Type B pancreatic cell (in vitro differentiated cells): ENCODE measurements at regions not wholly inside any gene's neighbourhood (a gene's known extent, or its start where the extent isn't known, plus 50 kb on each side); places are given as distances from the start of the nearest gene placed in this dataset.

ENCODE experiments used
- DNase-seq: peaks from one replicate; pipeline ENCODE4 v3.0.0; 2021; ENCODE audit warnings: mixed read lengths; ENCODE audit not compliant: unreplicated experiment; ENCODE audit errors: extremely low spot score
- H3K27ac Mint-ChIP-seq: 2 replicates; pipeline ENCODE4 v1.8.0; 2021; ENCODE audit warnings: mild to moderate bottlenecking, mixed read lengths
- H3K27me3 Mint-ChIP-seq: 2 replicates; pipeline ENCODE4 v1.8.0; 2021; ENCODE audit warnings: mixed read lengths
- H3K36me3 Mint-ChIP-seq: 2 replicates; pipeline ENCODE4 v1.8.0; 2021; ENCODE audit warnings: mixed read lengths
- H3K4me1 Mint-ChIP-seq: one replicate; pipeline ENCODE4 v1.8.0; 2021; ENCODE audit warnings: mixed read lengths; ENCODE audit not compliant: unreplicated experiment
- H3K4me3 Mint-ChIP-seq: 2 replicates; pipeline ENCODE4 v1.8.0; 2021; ENCODE audit warnings: mild to moderate bottlenecking, mixed read lengths
- H3K9me3 Mint-ChIP-seq: 2 replicates; pipeline ENCODE4 v1.8.0; 2021; ENCODE audit warnings: mixed read lengths
- CTCF ChIP-seq: fragments of 200-600 bp; sonication (generic); conservative IDR thresholded peaks from 2 replicates; pipeline ENCODE4 v1.5.0; 2021; ENCODE audit warnings: antibody characterized with exemption, mild to moderate bottlenecking

DNA sequence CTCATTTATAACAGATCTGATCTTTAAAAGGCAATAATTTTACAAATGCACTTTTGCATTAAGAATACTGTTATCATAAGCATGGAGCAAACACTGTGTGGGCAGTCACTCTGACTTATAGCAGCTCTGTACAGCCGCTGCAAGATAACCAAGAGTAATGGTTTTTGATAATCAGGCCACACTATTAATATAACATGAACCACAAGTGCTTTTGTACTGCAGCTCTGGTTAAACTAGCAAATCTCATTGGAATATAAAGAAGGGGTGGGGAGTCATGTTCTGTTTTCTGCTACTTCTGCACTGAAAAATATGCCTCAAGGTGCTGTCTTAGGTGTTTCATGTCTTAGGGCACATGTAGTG, 357.4 kb downstream of the LMO4 start:
- no peak for TF ChIP-seq CTCF
- Mint-ChIP-seq H3K27ac (no peak overlapping the region), H3K4me1 (peaks cover 40% of the 10 kb centered on the region), H3K36me3 (no peaks in the 10 kb centered on the region), H3K4me3 (no peak overlapping the region), H3K27me3 (no peaks in the 10 kb centered on the region), H3K9me3 (peaks cover 4% of the 10 kb centered on the region)
- DNase-seq = no peak

GRCh38 chr1:87686671-87687070, 358.0 kb downstream of the LMO4 start:
- Mint-ChIP-seq H3K9me3 (peaks cover 4% of the 10 kb centered on the region), H3K27me3 (no peaks in the 10 kb centered on the region), H3K27ac (no peak overlapping the region), H3K4me1 (peaks cover 40% of the 10 kb centered on the region), H3K36me3 (no peaks in the 10 kb centered on the region), H3K4me3 (no peak overlapping the region)
- TF ChIP-seq CTCF = no peak
- DNase-seq = no peak

DNA sequence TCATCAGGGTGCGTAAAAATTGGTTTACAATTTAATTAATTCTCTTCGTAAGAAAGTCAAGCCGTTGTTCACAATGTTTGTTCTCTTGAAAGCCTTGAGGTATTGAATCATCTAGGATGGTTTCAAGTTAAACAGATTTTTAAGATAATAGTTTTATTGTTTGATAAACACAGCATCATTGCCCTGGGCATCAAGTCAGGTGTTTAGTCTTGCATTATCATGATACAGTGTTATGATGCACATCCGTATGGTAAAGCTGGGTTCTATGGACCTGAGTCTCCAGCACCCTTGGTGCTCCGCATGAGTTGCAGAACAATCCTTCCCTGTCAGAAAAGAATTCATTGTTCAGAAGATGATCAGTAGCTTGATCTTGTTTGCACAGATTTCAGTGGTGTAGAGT, 359.5 kb downstream of the LMO4 start:
- peaks cover 4% of the 10 kb centered on the region for H3K9me3 Mint-ChIP-seq
- no peak for DNase-seq
- H3K4me1 Mint-ChIP-seq = peaks cover 37% of the 10 kb centered on the region
- no peak overlapping the region for H3K27ac Mint-ChIP-seq
- H3K36me3 Mint-ChIP-seq = no peaks in the 10 kb centered on the region
- H3K27me3 Mint-ChIP-seq = no peaks in the 10 kb centered on the region
- no peak for TF ChIP-seq CTCF
- H3K4me3 Mint-ChIP-seq = no peak overlapping the region

GRCh38 chr1:87689487-87689886, 360.8 kb downstream of the LMO4 start:
- H3K4me1 Mint-ChIP-seq = peaks cover 26% of the 10 kb centered on the region

DNA sequence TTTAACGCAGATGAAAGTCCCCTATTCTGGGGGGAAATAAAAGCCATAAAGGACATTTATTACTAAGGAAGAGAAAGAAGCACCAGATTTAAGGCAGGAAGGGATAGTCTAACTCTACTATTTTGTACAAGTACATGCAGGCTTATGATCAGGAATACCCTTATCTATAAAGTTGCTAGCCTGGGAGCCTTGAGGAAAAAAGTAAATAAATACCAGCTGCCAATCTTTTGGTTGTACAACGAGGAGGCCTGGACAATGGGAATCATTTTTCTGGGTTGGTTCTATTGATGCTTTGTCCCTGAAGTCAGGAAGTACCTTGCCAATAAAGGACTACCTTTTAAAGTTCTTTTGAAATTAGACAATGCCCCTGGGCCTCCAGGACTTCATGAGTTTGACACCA, 367.8 kb downstream of the LMO4 start:
- DNase-seq = no peak
- no peak for TF ChIP-seq CTCF
- Mint-ChIP-seq H3K36me3 (peaks cover 4% of the 10 kb centered on the region), H3K4me1 (no peaks in the 10 kb centered on the region), H3K27ac (no peak overlapping the region), H3K4me3 (no peak overlapping the region), H3K27me3 (no peaks in the 10 kb centered on the region), H3K9me3 (peaks cover 9% of the 10 kb centered on the region)

More at GRCh38 chr1:87689487-87689886, 360.8 kb downstream of the LMO4 start:
- DNase-seq = no peak
- Mint-ChIP-seq H3K9me3 (peaks cover 4% of the 10 kb centered on the region), H3K36me3 (no peaks in the 10 kb centered on the region), H3K4me3 (no peak overlapping the region), H3K27ac (no peak overlapping the region), H3K27me3 (no peaks in the 10 kb centered on the region)
- TF ChIP-seq CTCF = no peak

DNA sequence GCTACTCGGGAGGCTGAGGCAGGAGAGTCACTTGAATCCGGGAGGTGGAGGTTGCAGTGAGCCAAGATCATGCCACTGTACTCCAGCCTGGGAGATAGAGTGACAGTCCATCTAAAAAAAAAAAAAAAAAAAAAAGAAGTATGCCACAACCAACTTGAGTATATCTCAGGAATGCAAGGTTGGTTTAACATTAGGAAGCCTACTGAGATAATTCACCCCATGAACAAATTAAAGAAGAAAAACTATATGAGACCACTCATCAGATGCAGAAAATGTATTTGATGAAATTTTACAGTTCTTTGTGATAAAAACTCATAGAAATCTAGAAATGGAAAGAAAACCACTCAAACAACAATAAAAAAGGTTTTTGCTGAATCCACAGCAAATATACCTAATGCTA, 373.8 kb downstream of the LMO4 start:
- H3K27ac Mint-ChIP-seq = no peak overlapping the region
- no peak overlapping the region for H3K4me3 Mint-ChIP-seq
- H3K36me3 Mint-ChIP-seq = peaks cover 4% of the 10 kb centered on the region
- H3K4me1 Mint-ChIP-seq = peaks cover 6% of the 10 kb centered on the region
- no peak for TF ChIP-seq CTCF
- no peak for DNase-seq
- peaks cover 4% of the 10 kb centered on the region for H3K9me3 Mint-ChIP-seq
- no peaks in the 10 kb centered on the region for H3K27me3 Mint-ChIP-seq
